SU-DHL-6 (cell line): ENCODE measurements at regions not wholly inside any gene's neighbourhood (a gene's known extent, or its start where the extent isn't known, plus 50 kb on each side); places are given as distances from the start of the nearest gene placed in this dataset.

Experiments
- H2AFZ ChIP-seq: fragments of 200-600 bp; sonication (generic); 2 replicates; pipeline ENCODE4 v1.6.1; 2014; ENCODE audit warnings: low read depth, mild to moderate bottlenecking, moderate library complexity, mixed read lengths, antibody characterized with exemption, low read length; ENCODE audit not compliant: severe bottlenecking
- H3F3A ChIP-seq: fragments of 200-600 bp; shearing (Covaris generic); 2 replicates; pipeline ENCODE4 v1.6.0; 2016; ENCODE audit warnings: antibody characterized with exemption, mild to moderate bottlenecking; ENCODE audit not compliant: insufficient read depth
- H3K27ac ChIP-seq: fragments of 200-600 bp; sonication (generic); 2 replicates; pipeline ENCODE4 v1.5.1; 2016; ENCODE audit warnings: low read depth, mild to moderate bottlenecking, low read length, moderate library complexity, mixed read lengths
- H3K27me3 ChIP-seq: fragments of 200-600 bp; sonication (generic), shearing (Covaris generic); 2 replicates; pipeline ENCODE4 v1.6.0; 2014; ENCODE audit warnings: mild to moderate bottlenecking, low read length
- H3K36me3 ChIP-seq: fragments of 200-600 bp; sonication (generic); 2 replicates; pipeline ENCODE4 v1.6.1; 2014; ENCODE audit warnings: mild to moderate bottlenecking, low read length, mixed read lengths
- H3K4me2 ChIP-seq: fragments of 300-600, 200-600 bp; shearing (Covaris generic), sonication (generic); 2 replicates; pipeline ENCODE4 v1.6.0; 2014; ENCODE audit warnings: low read length, low read depth, mild to moderate bottlenecking; ENCODE audit not compliant: poor library complexity, severe bottlenecking
- H3K4me3 ChIP-seq: fragments of 200-600 bp; sonication (generic); 2 replicates; pipeline ENCODE4 v1.5.1; 2014; ENCODE audit warnings: antibody characterized with exemption, low read length, mild to moderate bottlenecking, mixed read lengths; ENCODE audit not compliant: insufficient read depth, poor library complexity, severe bottlenecking
- H3K79me2 ChIP-seq: fragments of 200-600 bp; sonication (generic); 2 replicates; pipeline ENCODE4 v1.6.1; 2014; ENCODE audit warnings: mild to moderate bottlenecking, low read length, moderate library complexity; ENCODE audit not compliant: insufficient read depth
- H3K9ac ChIP-seq: fragments of 200-600 bp; sonication (generic); 2 replicates; pipeline ENCODE4 v1.7.0; 2014; ENCODE audit warnings: mild to moderate bottlenecking, low read length
- H3K9me2 ChIP-seq: fragments of 200-600 bp; sonication (generic); replicated peaks from 2 replicates; pipeline ENCODE4 v1.6.1; 2014; ENCODE audit warnings: low read length; ENCODE audit not compliant: insufficient read depth
- H3K9me3 ChIP-seq: fragments of 200-600 bp; sonication (generic); 2 replicates; pipeline ENCODE4 v1.6.1; 2014; ENCODE audit warnings: low read length, mixed read lengths; ENCODE audit not compliant: insufficient read depth
- H4K20me1 ChIP-seq: fragments of 200-600 bp; sonication (generic); 2 replicates; pipeline ENCODE4 v1.6.1; 2014; ENCODE audit warnings: low read depth, mild to moderate bottlenecking, antibody characterized with exemption, low read length, moderate library complexity, mixed read lengths
- CTCF ChIP-seq: fragments of 200-600 bp; sonication (generic); IDR thresholded peaks from one replicate; pipeline ENCODE4 v1.5.1; 2017; ENCODE audit warnings: antibody characterized with exemption, mild to moderate bottlenecking, low read length, moderate library complexity; ENCODE audit not compliant: insufficient read depth, poor library complexity, severe bottlenecking
- EZH2phosphoT487 ChIP-seq: fragments of 200-600 bp; sonication (generic), shearing (Covaris generic); conservative IDR thresholded peaks from 2 replicates; pipeline ENCODE4 v1.6.1; 2018; ENCODE audit warnings: mild to moderate bottlenecking, antibody characterized with exemption, low read length, moderate library complexity, mixed read lengths

GRCh38 chr21:35509001-35509704 is 460.1 kb upstream of the RUNX1 start:
- no peak overlapping the region for H3K4me3 ChIP-seq
- no peaks in the 10 kb centered on the region for H3K9me2 ChIP-seq
- H2AFZ ChIP-seq = no peak overlapping the region
- no peaks in the 10 kb centered on the region for H3K9me3 ChIP-seq
- H3K27ac ChIP-seq = no peak overlapping the region
- no peaks in the 10 kb centered on the region for H3K27me3 ChIP-seq
- H3K4me2 ChIP-seq = no peak overlapping the region
- TF ChIP-seq CTCF (no peak), EZH2phosphoT487 (no peak)
- no peaks in the 10 kb centered on the region for H3K36me3 ChIP-seq
- no peaks in the 10 kb centered on the region for H3K79me2 ChIP-seq
- H3K9ac ChIP-seq = no peak overlapping the region
- no peaks in the 10 kb centered on the region for H4K20me1 ChIP-seq
- H3F3A ChIP-seq = no peaks in the 10 kb centered on the region

- no peaks in the 10 kb centered on the region for H3K36me3 ChIP-seq
- no peak overlapping the region for H2AFZ ChIP-seq
- H3K9ac ChIP-seq = no peak overlapping the region
- H4K20me1 ChIP-seq = no peaks in the 10 kb centered on the region
- no peaks in the 10 kb centered on the region for H3K9me2 ChIP-seq
- H3K9me3 ChIP-seq = no peaks in the 10 kb centered on the region
- H3K4me3 ChIP-seq = no peak overlapping the region
- no peak for TF ChIP-seq CTCF
- no peak for TF ChIP-seq EZH2phosphoT487
- H3K4me2 ChIP-seq = no peak overlapping the region
- no peaks in the 10 kb centered on the region for H3K79me2 ChIP-seq
- H3F3A ChIP-seq = no peaks in the 10 kb centered on the region
- no peak overlapping the region for H3K27ac ChIP-seq
- peaks cover 4% of the 10 kb centered on the region; the same call in 1 of the 2 replicates for H3K27me3 ChIP-seq
Measured at GRCh38 chr21:35508139-35508888, 459.2 kb upstream of the RUNX1 start.

GRCh38 chr21:35507181-35507759 is 458.2 kb upstream of the RUNX1 start:
- no peaks in the 10 kb centered on the region for H3K36me3 ChIP-seq
- TF ChIP-seq EZH2phosphoT487 (no peak), CTCF (no peak)
- no peak overlapping the region for H3K9ac ChIP-seq
- H2AFZ ChIP-seq = no peak overlapping the region
- no peaks in the 10 kb centered on the region for H3F3A ChIP-seq
- H3K9me3 ChIP-seq = no peaks in the 10 kb centered on the region
- peaks cover 4% of the 10 kb centered on the region; the same call in 1 of the 2 replicates for H3K27me3 ChIP-seq
- H3K4me2 ChIP-seq = no peak overlapping the region
- no peak overlapping the region for H3K4me3 ChIP-seq
- H3K9me2 ChIP-seq = no peaks in the 10 kb centered on the region
- no peaks in the 10 kb centered on the region for H4K20me1 ChIP-seq
- H3K27ac ChIP-seq = no peak overlapping the region
- H3K79me2 ChIP-seq = no peaks in the 10 kb centered on the region
